ENCODE measurements at regions not wholly inside any gene's neighbourhood (a gene's known extent, or its start where the extent isn't known, plus 50 kb on each side); places are given as distances from the start of the nearest gene placed in this dataset.

GRCh38 chr20:61163031-61163430 is 89.0 kb upstream of the CDH4 start:
- TF ChIP-seq, protein P1, sequence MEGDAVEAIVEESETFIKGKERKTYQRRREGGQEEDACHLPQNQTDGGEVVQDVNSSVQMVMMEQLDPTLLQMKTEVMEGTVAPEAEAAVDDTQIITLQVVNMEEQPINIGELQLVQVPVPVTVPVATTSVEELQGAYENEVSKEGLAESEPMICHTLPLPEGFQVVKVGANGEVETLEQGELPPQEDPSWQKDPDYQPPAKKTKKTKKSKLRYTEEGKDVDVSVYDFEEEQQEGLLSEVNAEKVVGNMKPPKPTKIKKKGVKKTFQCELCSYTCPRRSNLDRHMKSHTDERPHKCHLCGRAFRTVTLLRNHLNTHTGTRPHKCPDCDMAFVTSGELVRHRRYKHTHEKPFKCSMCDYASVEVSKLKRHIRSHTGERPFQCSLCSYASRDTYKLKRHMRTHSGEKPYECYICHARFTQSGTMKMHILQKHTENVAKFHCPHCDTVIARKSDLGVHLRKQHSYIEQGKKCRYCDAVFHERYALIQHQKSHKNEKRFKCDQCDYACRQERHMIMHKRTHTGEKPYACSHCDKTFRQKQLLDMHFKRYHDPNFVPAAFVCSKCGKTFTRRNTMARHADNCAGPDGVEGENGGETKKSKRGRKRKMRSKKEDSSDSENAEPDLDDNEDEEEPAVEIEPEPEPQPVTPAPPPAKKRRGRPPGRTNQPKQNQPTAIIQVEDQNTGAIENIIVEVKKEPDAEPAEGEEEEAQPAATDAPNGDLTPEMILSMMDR (IDR thresholded peaks at IDR 0.05; ENCODE audit: control insufficient read depth, insufficient read depth, low read depth, low read length, missing control alignments), result no peak
- DNase-seq (ENCODE audit: low read depth), result no peak
- no peak overlapping the region for H3K4me3 ChIP-seq (ENCODE audit: control insufficient read depth, low read depth, low read length)

GRCh38 chr20:61166324-61166723 is 85.7 kb upstream of the CDH4 start:
- H3K4me3 ChIP-seq (ENCODE audit: control insufficient read depth, low read depth, low read length), result no peak overlapping the region
- TF ChIP-seq, protein P1 (IDR thresholded peaks at IDR 0.05; ENCODE audit: control insufficient read depth, insufficient read depth, low read depth, low read length, missing control alignments), result no peak
- DNase-seq (ENCODE audit: low read depth), result peak; percentile 1

DNA sequence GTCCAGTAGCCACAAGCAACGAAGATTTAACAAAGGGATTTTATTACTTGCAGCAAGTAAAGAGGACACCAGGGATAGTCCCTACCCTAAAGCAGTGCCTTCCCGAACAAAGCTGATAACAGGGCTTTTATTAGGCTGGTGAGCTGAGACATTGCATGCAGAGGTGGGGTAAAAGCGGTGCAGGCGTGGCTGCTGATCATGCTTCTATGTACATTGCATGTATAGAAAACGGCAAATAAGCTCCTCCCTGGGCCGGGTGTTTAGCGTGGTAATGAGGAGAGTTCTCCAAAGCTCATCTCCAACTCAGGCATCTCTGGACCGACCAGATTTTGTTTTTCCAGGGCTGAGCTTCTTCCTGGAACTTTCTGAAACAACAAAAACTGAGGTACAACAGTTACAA is 83.5 kb upstream of the CDH4 start:
- TF ChIP-seq, protein P1 (IDR thresholded peaks at IDR 0.05; ENCODE audit: control insufficient read depth, insufficient read depth, low read depth, low read length, missing control alignments), result no peak
- H3K4me3 ChIP-seq (ENCODE audit: control insufficient read depth, low read depth, low read length), result no peak overlapping the region
- no peak for DNase-seq (ENCODE audit: low read depth)

DNA sequence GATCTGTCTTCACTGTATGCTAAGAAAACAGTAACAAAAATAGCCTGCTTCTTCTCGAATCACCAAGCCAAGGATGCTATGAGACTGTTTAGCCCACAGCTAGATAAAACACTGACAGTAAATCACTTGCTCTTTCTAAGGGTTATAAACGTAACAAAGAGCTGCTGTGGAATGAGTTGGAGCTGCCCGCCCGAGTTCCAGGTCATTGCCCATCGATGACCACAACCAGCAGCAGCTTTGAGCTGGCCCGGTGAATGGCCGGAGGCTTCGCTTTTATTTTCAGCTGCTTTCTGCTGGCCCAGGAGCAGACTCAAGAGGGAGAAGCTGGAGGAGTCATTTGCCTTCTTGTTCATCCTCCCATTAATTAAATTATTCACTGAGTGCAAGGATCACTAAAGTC is 82.2 kb upstream of the CDH4 start:
- TF ChIP-seq, protein P1 (IDR thresholded peaks at IDR 0.05; ENCODE audit: control insufficient read depth, insufficient read depth, low read depth, low read length, missing control alignments), result no peak
- DNase-seq (ENCODE audit: low read depth), result no peak
- no peak overlapping the region for H3K4me3 ChIP-seq (ENCODE audit: control insufficient read depth, low read depth, low read length)

GRCh38 chr20:61170496-61171320 is 81.4 kb upstream of the CDH4 start:
- TF ChIP-seq, protein P1 (IDR thresholded peaks at IDR 0.05; ENCODE audit: control insufficient read depth, insufficient read depth, low read depth, low read length, missing control alignments), result no peak
- DNase-seq (ENCODE audit: low read depth), result no peak
- no peak overlapping the region for H3K4me3 ChIP-seq (ENCODE audit: control insufficient read depth, low read depth, low read length)

- no peak for DNase-seq (ENCODE audit: low read depth)
- TF ChIP-seq, protein P1 (IDR thresholded peaks at IDR 0.05; ENCODE audit: control insufficient read depth, insufficient read depth, low read depth, low read length, missing control alignments), result no peak
- no peak overlapping the region for H3K4me3 ChIP-seq (ENCODE audit: control insufficient read depth, low read depth, low read length)
Measured at GRCh38 chr20:61173267-61173666, 78.8 kb upstream of the CDH4 start.
